IMR-90 (cell line): ENCODE measurements at regions not wholly inside any gene's neighbourhood (a gene's known extent, or its start where the extent isn't known, plus 50 kb on each side); places are given as distances from the start of the nearest gene placed in this dataset.

Source experiments
- ATAC-seq: fragments of 200-7000 bp; cut with Tn5 transposase; 2 replicates; pipeline ENCODE4 v1.9.1; 2020; ENCODE audit warnings: low read depth, mild to moderate bottlenecking, moderate library complexity
- BruUV-seq: library from RNA; stranded (reverse); fragments of 400-500 nt; replicated peaks from 2 replicates; lab custom pipeline; 2021; lab: Mats Ljungman, UMichigan
- CTCF ChIA-PET: fragments of 300-600 bp; formaldehyde crosslinking; extraction: SDS; loops from one replicate; lab custom pipeline; 2021; ENCODE audit warnings: antibody characterized with exemption; lab: Yijun Ruan, JAX
- POLR2A ChIA-PET: fragments of 300-600 bp; sonication (Branson Sonifier 250); formaldehyde crosslinking; loops from one replicate; lab custom pipeline; 2022; ENCODE audit warnings: antibody characterized with exemption; ENCODE audit not compliant: unreplicated experiment; lab: Charles Lee
- DNase-seq: peaks from one replicate; pipeline ENCODE4 v3.0.0; 2013
- H2AFZ ChIP-seq: replicated peaks from 2 replicates; pipeline ENCODE3; 2013; ENCODE audit warnings: low read length, mild to moderate bottlenecking; ENCODE audit not compliant: poor library complexity
- H2AK5ac ChIP-seq: 2 replicates; pipeline ENCODE4 v1.6.1; 2013; ENCODE audit warnings: low read depth, low read length, inconsistent platforms
- H2AK9ac ChIP-seq: replicated peaks from 2 replicates; pipeline ENCODE3; 2013; ENCODE audit warnings: mild to moderate bottlenecking, low read depth, low read length, moderate library complexity; ENCODE audit not compliant: poor library complexity
- H2BK120ac ChIP-seq: 2 replicates; pipeline ENCODE4 v1.6.1; 2013; ENCODE audit warnings: low read depth, low read length, inconsistent platforms
- H2BK15ac ChIP-seq: 3 replicates; pipeline ENCODE4 v1.6.1; 2013; ENCODE audit warnings: low read depth, low read length, inconsistent platforms
- H2BK20ac ChIP-seq: 2 replicates; pipeline ENCODE4 v1.6.1; 2013; ENCODE audit warnings: low read depth, mild to moderate bottlenecking, inconsistent platforms, low read length, moderate library complexity
- H2BK5ac ChIP-seq: 2 replicates; pipeline ENCODE4 v1.6.1; 2013; ENCODE audit warnings: mild to moderate bottlenecking, low read depth, low read length, inconsistent platforms; ENCODE audit not compliant: poor library complexity, severe bottlenecking
- H3K14ac ChIP-seq: replicated peaks from 2 replicates; pipeline ENCODE4 v1.6.1; 2013; ENCODE audit warnings: low read depth, low read length, inconsistent platforms
- H3K18ac ChIP-seq: 2 replicates; pipeline ENCODE4 v1.6.1; 2013; ENCODE audit warnings: low read depth, low read length, control low read depth
- H3K23ac ChIP-seq: 2 replicates; pipeline ENCODE4 v1.6.1; 2013; ENCODE audit warnings: low read depth, low read length, inconsistent platforms
- H3K27ac ChIP-seq: 2 replicates; pipeline ENCODE4 v1.5.1; 2013; ENCODE audit warnings: mild to moderate bottlenecking, control low read depth, low read length; ENCODE audit not compliant: insufficient read depth
- H3K27me3 ChIP-seq: 2 replicates; pipeline ENCODE4 v1.6.1; 2013; ENCODE audit warnings: low read length; ENCODE audit not compliant: control insufficient read depth, insufficient read depth
- H3K36me3 ChIP-seq: 2 replicates; pipeline ENCODE4 v1.6.1; 2013; ENCODE audit warnings: low read length, mixed read lengths; ENCODE audit not compliant: control insufficient read depth, insufficient read depth
- H3K4ac ChIP-seq: 2 replicates; pipeline ENCODE4 v1.6.1; 2013; ENCODE audit warnings: low read depth, low read length, inconsistent platforms
- H3K4me1 ChIP-seq: 2 replicates; pipeline ENCODE4 v1.6.1; 2013; ENCODE audit warnings: low read length, mixed read lengths; ENCODE audit not compliant: control insufficient read depth, insufficient read depth
- H3K4me2 ChIP-seq: 2 replicates; pipeline ENCODE4 v1.6.1; 2013; ENCODE audit warnings: low read depth, mild to moderate bottlenecking, control low read depth, low read length, moderate library complexity
- H3K4me3 ChIP-seq: 2 replicates; pipeline ENCODE4 v1.5.1; 2013; ENCODE audit warnings: low read depth, mild to moderate bottlenecking, control low read depth, low read length, moderate library complexity; ENCODE audit not compliant: insufficient read depth
- H3K56ac ChIP-seq: 2 replicates; pipeline ENCODE4 v1.6.1; 2013; ENCODE audit warnings: low read length, inconsistent platforms; ENCODE audit not compliant: insufficient read depth; ENCODE audit errors: extremely low read depth
- H3K79me1 ChIP-seq, 2 experiments: 2 replicates each; pipeline ENCODE4 v1.6.1; 2013; ENCODE audit warnings: low read length in 2 of 2, inconsistent platforms in 1 of 2, low read depth in 1 of 2
- H3K9ac ChIP-seq: 2 replicates; pipeline ENCODE4 v1.6.1; 2013; ENCODE audit warnings: low read depth, low read length, control low read depth
- H3K9me1 ChIP-seq: 2 replicates; pipeline ENCODE4 v1.6.1; 2013; ENCODE audit warnings: low read length, inconsistent platforms; ENCODE audit not compliant: insufficient read depth
- H3K9me3 ChIP-seq: 2 replicates; pipeline ENCODE4 v1.6.1; 2013; ENCODE audit warnings: low read length; ENCODE audit not compliant: control insufficient read depth, insufficient read depth
- H4K20me1 ChIP-seq: 2 replicates; pipeline ENCODE4 v1.6.1; 2013; ENCODE audit warnings: low read length, inconsistent platforms; ENCODE audit not compliant: insufficient read depth
- H4K5ac ChIP-seq: 2 replicates; pipeline ENCODE4 v1.6.1; 2013; ENCODE audit warnings: mild to moderate bottlenecking, low read depth, low read length, control low read depth
- H4K8ac ChIP-seq, 2 experiments: 2 replicates each; pipeline ENCODE4 v1.6.1; 2013; ENCODE audit warnings: low read depth in 2 of 2, low read length in 2 of 2, control low read depth in 1 of 2, inconsistent platforms in 1 of 2
- H4K91ac ChIP-seq: 2 replicates; pipeline ENCODE4 v1.6.1; 2013; ENCODE audit warnings: low read depth, low read length, inconsistent platforms; ENCODE audit not compliant: insufficient read depth
- NFE2L2 ChIP-seq: fragments of 150-350 bp; IDR thresholded peaks from 2 replicates; pipeline ENCODE4 v1.6.1; 2016; ENCODE audit warnings: low read depth, mild to moderate bottlenecking, low read length
- SMC3 ChIP-seq: fragments of 150-350 bp; IDR thresholded peaks from 2 replicates; pipeline ENCODE4 v1.6.1; 2016; ENCODE audit warnings: low read depth, mild to moderate bottlenecking, antibody characterized with exemption, low read length, moderate library complexity
- USF2 ChIP-seq: fragments of 150-350 bp; IDR thresholded peaks from 2 replicates; pipeline ENCODE4 v1.6.1; 2017; ENCODE audit warnings: mild to moderate bottlenecking, antibody characterized with exemption, low read length, low read depth
- dilution Hi-C: fragments of 300-500 bp; cut with HindIII; formaldehyde crosslinking; loops from one replicate; pipeline ENCODE4 v1.14.3; 2018; ENCODE audit warnings: low sequenced_read_pairs; ENCODE audit not compliant: unreplicated experiment
- in situ Hi-C: fragments of 300-500 bp; cut with MboI; formaldehyde crosslinking; loops from 3 replicates; pipeline ENCODE4 v1.14.3; 2019; ENCODE audit warnings: low sequenced_read_pairs, inconsistent platforms, mixed read lengths
- intact Hi-C: fragments of 100-400 bp; cut with micrococcal nuclease; formaldehyde crosslinking; loops from 2 replicates; pipeline ENCODE4 v1.10.0; 2022

- CTCF ChIA-PET, result no interaction called here
- dilution Hi-C loops (no loop called here), intact Hi-C loops (no loop called here), in situ Hi-C loops (no loop called here)
- Histone ChIP-seq H2AK5ac (no peak overlapping the region), H3K56ac (no peak overlapping the region), H3K27ac (no peak overlapping the region), H2BK120ac (no peak overlapping the region), H3K4ac (no peak overlapping the region), H4K8ac (no peak overlapping the region), H3K18ac (no peak overlapping the region), H4K5ac (no peak overlapping the region), H3K4me2 (no peak overlapping the region), H3K79me1 (no peaks in the 10 kb centered on the region), H3K36me3 (no peaks in the 10 kb centered on the region), H3K9me1 (no peaks in the 10 kb centered on the region), H2BK20ac (no peak overlapping the region), H4K20me1 (no peaks in the 10 kb centered on the region), H3K14ac (no peak overlapping the region), H2BK15ac (no peak overlapping the region), H4K91ac (no peak overlapping the region), H3K27me3 (no peaks in the 10 kb centered on the region), H3K9me3 (no peaks in the 10 kb centered on the region), H3K9ac (no peak overlapping the region), H3K4me1 (no peaks in the 10 kb centered on the region), H3K23ac (no peak overlapping the region), H2AK9ac (no peak overlapping the region), H2BK5ac (no peak overlapping the region), H2AFZ (no peak overlapping the region), H3K4me3 (no peak overlapping the region)
- no peak for TF ChIP-seq USF2
- no peak for TF ChIP-seq NFE2L2
- TF ChIP-seq SMC3, result no peak
- ATAC-seq (no peak), DNase-seq (no peak)
- BruUV-seq, result no TSS peak
- POLR2A ChIA-PET, result no interaction called here
Observed at GRCh38 chr4:124092101-124092500, 620.4 kb downstream of the ANKRD50 start.
